GM10266 (cell line): ENCODE measurements at regions not wholly inside any gene's neighbourhood (a gene's known extent, or its start where the extent isn't known, plus 50 kb on each side); places are given as distances from the start of the nearest gene placed in this dataset.
A peak's percentile ranks its signal among the peaks of the same experiment; 100 is the strongest.

Experiments used
- DNase-seq: peaks from one replicate; pipeline ENCODE4 v3.0.0; 2012; ENCODE audit errors: extremely low spot score
- TF ChIP-seq, protein P1 (sequence below): IDR thresholded peaks from 2 replicates; pipeline ENCODE4 v1.5.1; 2012; ENCODE audit warnings: mild to moderate bottlenecking, low read depth; ENCODE audit not compliant: control insufficient read depth, insufficient read depth; ENCODE audit errors: missing control alignments

DNA sequence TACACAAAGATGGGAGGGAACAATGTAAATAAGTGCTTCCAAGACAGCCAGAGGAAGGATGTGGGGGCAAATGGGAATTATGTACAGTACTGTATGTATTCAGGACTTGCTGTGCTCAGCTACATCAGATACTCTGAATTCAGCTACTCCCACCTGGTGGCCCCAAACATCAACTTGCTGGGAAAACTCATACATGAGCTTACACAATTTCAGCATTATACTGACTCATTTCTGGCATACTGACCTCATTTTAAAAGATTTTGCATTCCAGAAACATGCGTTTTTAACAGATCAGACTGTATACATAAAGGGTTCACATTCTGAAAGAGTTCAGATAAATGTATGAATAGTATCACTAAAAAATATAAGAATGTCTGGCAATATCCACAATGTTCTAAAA lies 59.7 kb downstream of the GPX5 start:
- no peak for DNase-seq
- TF ChIP-seq, protein P1, sequence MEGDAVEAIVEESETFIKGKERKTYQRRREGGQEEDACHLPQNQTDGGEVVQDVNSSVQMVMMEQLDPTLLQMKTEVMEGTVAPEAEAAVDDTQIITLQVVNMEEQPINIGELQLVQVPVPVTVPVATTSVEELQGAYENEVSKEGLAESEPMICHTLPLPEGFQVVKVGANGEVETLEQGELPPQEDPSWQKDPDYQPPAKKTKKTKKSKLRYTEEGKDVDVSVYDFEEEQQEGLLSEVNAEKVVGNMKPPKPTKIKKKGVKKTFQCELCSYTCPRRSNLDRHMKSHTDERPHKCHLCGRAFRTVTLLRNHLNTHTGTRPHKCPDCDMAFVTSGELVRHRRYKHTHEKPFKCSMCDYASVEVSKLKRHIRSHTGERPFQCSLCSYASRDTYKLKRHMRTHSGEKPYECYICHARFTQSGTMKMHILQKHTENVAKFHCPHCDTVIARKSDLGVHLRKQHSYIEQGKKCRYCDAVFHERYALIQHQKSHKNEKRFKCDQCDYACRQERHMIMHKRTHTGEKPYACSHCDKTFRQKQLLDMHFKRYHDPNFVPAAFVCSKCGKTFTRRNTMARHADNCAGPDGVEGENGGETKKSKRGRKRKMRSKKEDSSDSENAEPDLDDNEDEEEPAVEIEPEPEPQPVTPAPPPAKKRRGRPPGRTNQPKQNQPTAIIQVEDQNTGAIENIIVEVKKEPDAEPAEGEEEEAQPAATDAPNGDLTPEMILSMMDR, result no peak

DNA sequence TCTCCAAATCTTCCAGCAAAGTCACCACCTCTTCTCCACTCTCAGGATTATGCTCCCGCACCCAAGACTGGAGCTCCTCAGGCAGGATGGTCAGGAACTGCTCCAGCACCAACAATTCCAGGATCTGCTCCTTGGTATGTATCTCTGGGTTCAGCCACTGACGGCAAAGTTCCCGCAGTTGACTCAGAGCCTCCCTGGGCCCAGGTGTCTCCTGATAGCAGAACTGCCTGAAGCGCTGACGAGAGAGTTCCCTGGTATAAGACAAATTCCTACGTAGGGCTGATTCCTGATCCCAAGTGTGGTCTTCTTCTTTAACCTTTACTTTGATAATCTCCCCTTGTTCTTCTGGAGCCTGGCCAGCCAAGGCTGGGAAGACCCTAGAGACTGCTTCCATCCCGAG lies 60.6 kb downstream of the GPX5 start:
- no peak for DNase-seq
- TF ChIP-seq, protein P1, result no peak

DNA sequence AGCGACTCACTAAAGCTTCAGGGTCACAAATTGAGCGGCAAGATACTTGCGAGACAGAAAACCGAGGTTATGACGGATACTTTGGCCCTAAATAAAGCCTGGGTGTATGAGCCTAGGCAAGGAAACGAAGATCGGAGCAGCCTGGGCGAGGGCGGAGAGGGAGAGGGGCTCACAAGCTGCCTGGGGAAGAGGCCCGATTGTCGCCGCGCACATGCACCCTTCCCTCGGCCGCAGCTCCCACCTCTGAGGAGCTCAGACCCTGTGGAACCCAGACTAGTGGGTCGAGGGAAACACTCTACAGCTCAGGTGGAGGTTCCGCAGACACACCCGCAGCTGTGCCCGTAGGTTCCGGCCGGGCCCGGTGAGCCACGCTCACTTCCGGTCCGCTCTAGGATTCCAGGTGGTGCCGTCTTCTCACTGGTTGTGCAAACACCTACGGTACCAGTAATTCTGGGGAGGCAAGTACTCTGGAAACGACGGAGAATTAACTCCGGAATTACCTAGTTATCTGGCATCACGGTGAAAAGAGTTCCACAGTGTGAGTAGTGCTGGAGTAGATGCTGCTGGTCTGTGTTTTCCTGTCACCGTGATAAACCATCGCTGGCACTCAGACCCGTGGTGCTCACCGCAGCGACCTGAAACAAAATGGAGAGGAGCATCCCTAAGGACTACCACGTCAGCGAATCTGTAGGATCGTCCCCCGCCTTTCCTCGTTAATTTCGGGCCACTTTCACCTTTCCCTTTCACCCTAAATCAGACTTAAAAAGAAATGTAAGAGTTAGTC lies 61.5 kb downstream of the GPX5 start:
- TF ChIP-seq, protein P1, result no peak
- peak; percentile 50 for DNase-seq

DNA sequence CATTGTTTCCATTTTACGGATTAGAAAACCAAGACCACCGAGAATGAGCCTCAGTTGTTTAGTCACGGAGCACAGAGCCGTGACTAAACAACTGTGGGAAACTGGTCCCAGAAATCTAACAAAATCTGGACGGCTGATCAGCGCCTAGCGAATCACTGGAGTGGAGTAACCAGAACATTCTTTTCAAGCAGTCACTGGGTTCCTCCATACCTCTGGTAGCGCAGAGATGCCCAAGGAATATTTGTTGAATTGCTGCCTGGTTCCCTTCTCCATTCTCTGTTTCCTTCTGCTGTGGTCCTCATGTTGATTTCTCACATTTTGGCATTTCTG lies 62.0 kb downstream of the GPX5 start:
- no peak for DNase-seq
- TF ChIP-seq, protein P1, result no peak

DNA sequence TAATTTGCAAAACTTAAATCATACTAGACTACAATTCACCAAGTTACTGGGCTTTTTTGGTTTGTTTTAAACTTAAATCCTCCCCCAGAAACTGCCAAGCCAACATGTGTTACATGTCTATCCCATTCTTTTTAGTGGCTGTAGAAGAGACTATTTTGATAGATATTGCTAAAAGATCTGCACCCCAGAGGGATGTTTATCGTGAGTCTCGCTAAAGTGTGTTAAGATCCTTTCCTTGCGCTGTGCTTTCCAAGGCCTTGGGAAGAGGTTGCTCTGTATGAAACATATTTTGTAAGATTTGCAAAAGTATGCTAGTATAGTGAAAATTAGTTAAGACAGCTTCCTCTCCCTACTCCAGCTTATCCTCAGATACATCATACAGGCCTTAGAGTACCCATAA lies 63.0 kb downstream of the GPX5 start:
- TF ChIP-seq, protein P1, result no peak
- DNase-seq, result no peak

DNA sequence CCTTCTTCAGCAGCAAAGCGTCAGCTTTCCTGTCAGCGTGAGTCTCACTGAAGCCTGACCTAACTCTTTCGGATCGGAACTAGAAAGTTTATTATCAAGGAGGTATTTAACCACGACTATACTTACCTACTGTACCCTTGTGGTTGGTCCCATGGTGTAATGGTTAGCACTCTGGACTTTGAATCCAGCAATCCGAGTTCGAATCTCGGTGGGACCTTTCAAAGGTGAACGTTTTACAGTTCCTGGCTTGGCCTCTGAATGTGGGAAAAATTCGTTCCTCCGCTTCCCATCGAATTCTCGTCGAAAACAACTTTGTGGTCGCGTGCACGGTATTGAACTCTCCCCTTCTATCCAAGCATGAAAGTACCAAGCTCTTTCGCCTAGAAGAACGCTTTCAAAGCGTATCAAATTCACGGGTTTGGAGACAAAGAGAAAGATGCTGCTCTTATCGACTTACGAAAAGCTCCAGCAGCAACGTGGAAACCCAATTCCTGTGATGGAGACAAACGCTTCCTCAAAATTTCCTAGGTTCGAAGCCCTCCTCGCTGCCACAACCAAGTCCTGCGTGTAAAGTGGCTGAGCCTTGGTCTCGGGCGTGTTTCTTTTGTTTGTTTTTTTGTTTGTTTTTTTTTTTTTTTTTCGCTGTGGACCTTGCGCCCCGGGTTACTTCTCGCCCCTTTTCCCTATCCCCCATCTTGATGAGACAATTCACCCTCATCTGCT lies 63.7 kb downstream of the GPX5 start:
- TF ChIP-seq, protein P1, result no peak
- peak; percentile 43 for DNase-seq

DNA sequence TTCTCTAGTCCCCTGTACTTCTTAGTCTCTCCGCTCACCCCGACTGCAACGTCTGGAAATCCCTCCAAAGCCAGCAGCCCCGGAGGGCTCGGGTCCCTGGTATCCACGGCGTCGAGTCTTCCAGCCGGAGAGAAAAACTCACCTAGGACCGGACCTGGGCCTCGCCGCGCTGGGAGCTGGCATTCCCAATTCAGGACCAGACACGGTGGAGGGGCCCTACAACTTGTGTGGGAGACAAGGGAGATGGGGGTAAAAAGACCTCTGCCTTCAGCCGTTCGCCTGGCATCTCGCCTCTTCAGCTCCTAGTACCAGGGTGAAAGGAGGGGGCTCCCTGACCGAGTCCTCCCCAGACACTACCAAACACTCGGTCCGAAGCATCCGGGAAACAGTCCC lies 64.3 kb downstream of the GPX5 start:
- DNase-seq, result no peak
- TF ChIP-seq, protein P1, result no peak
